Uterus (tissue), 3 donors: ENCODE measurements at regions not wholly inside any gene's neighbourhood (a gene's known extent, or its start where the extent isn't known, plus 50 kb on each side); places are given as distances from the start of the nearest gene placed in this dataset.

ENCODE experiments used
- DNase-seq, 2 donors: peaks; one replicate each; pipeline ENCODE4 v3.0.0-alpha.2; 2019 to 2020
- H3K27ac ChIP-seq, 2 donors: fragments of 200-600 bp; sonication (generic); 1 replicate in 1 of 2; 2 replicates in 1 of 2; pipeline ENCODE4 v1.5.1; 2016 to 2018
- H3K27me3 ChIP-seq, 2 donors: fragments of 200-600 bp; sonication (generic); one replicate each; pipeline ENCODE4 v1.5.1; 2018 to 2019; ENCODE audit warnings: control low read depth in 1 of 2
- H3K36me3 ChIP-seq, 2 donors: fragments of 200-600 bp; sonication (generic); one replicate each; pipeline ENCODE4 v1.5.1; 2019; ENCODE audit warnings: control low read depth in 1 of 2
- H3K4me1 ChIP-seq, 2 donors: fragments of 200-600 bp; sonication (generic); one replicate each; pipeline ENCODE4 v1.5.1; 2018 to 2019; ENCODE audit warnings: control low read depth in 1 of 2
- H3K4me3 ChIP-seq, 2 donors: fragments of 200-600 bp; sonication (generic); 1 replicate in 1 of 2; 2 replicates in 1 of 2; pipeline ENCODE4 v1.5.1; 2018 to 2019; ENCODE audit warnings: mild to moderate bottlenecking in 1 of 2
- H3K9me3 ChIP-seq, 2 donors: fragments of 200-600 bp; sonication (generic); one replicate each; pipeline ENCODE4 v1.5.1; 2019; ENCODE audit warnings: control low read depth in 1 of 2
- POLR2A ChIP-seq, 2 donors: fragments of 450-650 bp; IDR thresholded peaks; one replicate each; pipeline ENCODE4 v1.6.1; 2016; ENCODE audit warnings: antibody characterized with exemption in 2 of 2, mild to moderate bottlenecking in 1 of 2, moderate library complexity in 1 of 2
- intact Hi-C: fragments of 100-400 bp; cut with DNase I; formaldehyde crosslinking; loops from one replicate; pipeline ENCODE4 v1.15.1; 2023; ENCODE audit warnings: low total_unique reads
- TF ChIP-seq, protein P1 (sequence below), 4 experiments: fragments of 200-600 bp in 2 of 4; fragments of 450-650 bp in 2 of 4; sonication (generic) in 2 of 4; IDR thresholded peaks; one replicate each; pipeline ENCODE4 v1.5.1; 2016 to 2019; ENCODE audit warnings: antibody characterized with exemption in 4 of 4, mild to moderate bottlenecking in 2 of 4, moderate library complexity in 1 of 4
- donor health status: DM: yes; HTN: yes; CAD: no.

DNA sequence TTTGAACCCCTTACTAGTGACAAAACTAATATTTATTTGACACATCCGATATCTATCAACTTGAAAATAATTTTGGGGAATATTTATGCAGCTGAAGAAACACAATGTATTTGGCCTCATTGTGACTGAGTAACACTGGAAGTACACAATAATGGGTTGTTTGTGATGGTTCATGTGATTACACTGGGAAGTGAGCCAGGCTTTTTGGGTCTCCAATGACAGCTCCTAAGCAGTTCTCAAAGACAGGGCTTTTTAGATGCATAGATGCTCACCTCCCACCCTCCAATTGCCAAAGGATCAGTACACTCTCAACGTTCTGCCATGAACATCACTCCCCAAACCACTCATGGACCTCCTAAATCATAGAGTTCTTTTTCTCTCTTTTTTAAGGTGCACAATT lies 170.0 kb downstream of the SLC24A2 start:
- no peaks in the 10 kb centered on the region for H3K36me3 ChIP-seq
- no peaks in the 10 kb centered on the region for H3K27me3 ChIP-seq
- no peak overlapping the region for H3K4me3 ChIP-seq
- no peak overlapping the region for H3K27ac ChIP-seq
- no peak for TF ChIP-seq POLR2A (IDR thresholded peaks at IDR 0.05)
- TF ChIP-seq, protein P1, sequence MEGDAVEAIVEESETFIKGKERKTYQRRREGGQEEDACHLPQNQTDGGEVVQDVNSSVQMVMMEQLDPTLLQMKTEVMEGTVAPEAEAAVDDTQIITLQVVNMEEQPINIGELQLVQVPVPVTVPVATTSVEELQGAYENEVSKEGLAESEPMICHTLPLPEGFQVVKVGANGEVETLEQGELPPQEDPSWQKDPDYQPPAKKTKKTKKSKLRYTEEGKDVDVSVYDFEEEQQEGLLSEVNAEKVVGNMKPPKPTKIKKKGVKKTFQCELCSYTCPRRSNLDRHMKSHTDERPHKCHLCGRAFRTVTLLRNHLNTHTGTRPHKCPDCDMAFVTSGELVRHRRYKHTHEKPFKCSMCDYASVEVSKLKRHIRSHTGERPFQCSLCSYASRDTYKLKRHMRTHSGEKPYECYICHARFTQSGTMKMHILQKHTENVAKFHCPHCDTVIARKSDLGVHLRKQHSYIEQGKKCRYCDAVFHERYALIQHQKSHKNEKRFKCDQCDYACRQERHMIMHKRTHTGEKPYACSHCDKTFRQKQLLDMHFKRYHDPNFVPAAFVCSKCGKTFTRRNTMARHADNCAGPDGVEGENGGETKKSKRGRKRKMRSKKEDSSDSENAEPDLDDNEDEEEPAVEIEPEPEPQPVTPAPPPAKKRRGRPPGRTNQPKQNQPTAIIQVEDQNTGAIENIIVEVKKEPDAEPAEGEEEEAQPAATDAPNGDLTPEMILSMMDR (IDR thresholded peaks at IDR 0.05): no peak
- intact Hi-C loops: no loop called here
- H3K9me3 ChIP-seq: no peaks in the 10 kb centered on the region
- H3K4me1 ChIP-seq: no peaks in the 10 kb centered on the region
- DNase-seq: no peak

DNA sequence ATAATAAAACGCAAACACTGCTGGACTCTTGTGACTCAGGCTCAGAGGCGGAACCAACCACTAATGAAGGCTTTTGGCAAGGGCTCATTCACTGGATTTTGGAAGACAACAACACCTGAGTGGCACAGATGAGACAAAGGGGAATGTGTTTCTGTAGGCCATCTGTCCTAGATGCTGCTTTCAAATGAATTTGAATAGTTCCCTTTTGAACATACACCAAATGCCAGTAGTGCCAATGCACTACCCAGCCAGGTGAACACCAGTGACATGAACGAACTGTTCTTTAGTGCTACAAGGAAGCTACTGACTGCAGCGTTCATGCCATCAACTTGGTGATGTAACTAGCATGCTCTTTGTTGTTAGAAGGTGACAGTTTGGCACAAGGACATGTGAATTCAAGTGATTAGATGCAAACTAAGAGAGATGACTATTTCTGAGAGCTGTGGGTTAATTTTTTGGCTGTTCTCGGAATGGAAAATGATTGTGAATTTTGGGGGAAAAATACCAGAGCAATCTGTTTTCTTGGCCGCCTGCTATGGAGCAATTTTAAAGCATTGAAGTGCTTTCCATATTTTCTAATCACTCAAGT lies 173.7 kb downstream of the SLC24A2 start:
- no peak for TF ChIP-seq POLR2A (IDR thresholded peaks at IDR 0.05)
- TF ChIP-seq, protein P1 (IDR thresholded peaks at IDR 0.05): no peak
- DNase-seq: no peak
- no peaks in the 10 kb centered on the region for H3K27me3 ChIP-seq
- H3K4me3 ChIP-seq: no peak overlapping the region
- no peaks in the 10 kb centered on the region for H3K4me1 ChIP-seq
- intact Hi-C loops: no loop called here
- no peaks in the 10 kb centered on the region for H3K9me3 ChIP-seq
- no peak overlapping the region for H3K27ac ChIP-seq
- H3K36me3 ChIP-seq: no peaks in the 10 kb centered on the region

DNA sequence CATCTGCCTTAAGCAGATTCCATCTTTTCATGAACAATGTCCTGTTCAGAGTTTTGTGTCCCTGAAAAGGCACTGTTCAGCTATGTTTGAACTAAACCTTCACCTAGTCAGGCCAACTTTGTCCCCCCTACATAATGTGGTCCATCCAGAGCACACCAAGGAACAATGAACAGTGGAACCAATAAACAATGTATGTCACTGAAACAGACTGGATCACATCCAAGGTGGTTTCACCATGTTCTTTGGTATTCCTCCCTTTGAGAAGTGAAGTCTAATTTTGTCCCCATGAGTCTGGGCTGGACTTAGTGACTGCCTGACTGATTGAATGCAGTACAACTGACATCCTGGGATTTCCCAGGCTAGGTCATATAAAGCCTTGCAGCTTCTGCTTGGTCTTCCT lies 174.5 kb downstream of the SLC24A2 start:
- Histone ChIP-seq H3K36me3 (no peaks in the 10 kb centered on the region), H3K4me1 (no peaks in the 10 kb centered on the region), H3K9me3 (no peaks in the 10 kb centered on the region), H3K27me3 (no peaks in the 10 kb centered on the region), H3K27ac (no peak overlapping the region), H3K4me3 (no peak overlapping the region)
- TF ChIP-seq, protein P1 (IDR thresholded peaks at IDR 0.05): no peak
- TF ChIP-seq POLR2A (IDR thresholded peaks at IDR 0.05): no peak
- no peak for DNase-seq
- intact Hi-C loops: no loop called here

DNA sequence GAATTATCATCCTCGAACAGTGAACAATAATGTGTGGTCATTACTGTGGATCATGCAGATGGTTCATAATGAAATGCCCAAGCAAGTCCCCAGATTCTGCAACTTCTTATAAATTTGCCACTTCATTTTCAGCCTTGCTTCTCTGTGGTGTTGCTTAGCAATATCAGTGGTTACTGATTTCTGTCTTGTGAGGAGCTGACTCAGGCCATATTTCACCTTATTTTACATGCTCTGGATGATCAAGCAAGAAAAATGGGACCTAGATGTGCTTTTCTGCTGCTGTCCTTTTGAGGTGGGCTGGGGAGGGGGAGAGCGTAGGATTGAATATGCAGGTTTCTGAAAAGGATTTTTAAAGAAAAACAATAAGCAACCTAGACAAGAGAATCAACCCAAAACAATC lies 188.3 kb downstream of the SLC24A2 start:
- H3K9me3 ChIP-seq: no peaks in the 10 kb centered on the region
- no peak overlapping the region for H3K4me3 ChIP-seq
- H3K27me3 ChIP-seq: no peaks in the 10 kb centered on the region
- TF ChIP-seq POLR2A (IDR thresholded peaks at IDR 0.05): no peak
- TF ChIP-seq, protein P1 (IDR thresholded peaks at IDR 0.05): no peak
- no peak for DNase-seq
- H3K27ac ChIP-seq: no peak overlapping the region
- intact Hi-C loops: no loop called here
- H3K4me1 ChIP-seq: no peaks in the 10 kb centered on the region
- H3K36me3 ChIP-seq: no peaks in the 10 kb centered on the region

DNA sequence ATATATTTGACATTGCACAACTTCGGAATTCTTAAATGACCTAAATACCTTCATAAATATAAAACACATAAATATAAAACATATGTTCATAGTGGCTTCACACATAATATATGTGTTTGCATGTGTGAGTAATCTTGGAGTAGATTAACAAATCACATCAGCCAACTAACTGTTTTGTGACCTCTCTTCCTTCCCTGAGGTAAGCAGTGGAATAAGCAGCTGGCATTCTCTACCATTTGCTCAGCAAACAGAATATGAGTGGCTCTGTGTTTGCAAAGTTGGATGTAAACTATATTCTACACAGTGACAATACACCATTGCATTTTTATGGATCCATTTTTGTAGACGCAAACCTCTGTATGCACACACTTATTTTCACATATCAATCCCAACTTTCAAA lies 189.9 kb downstream of the ACER2 start:
- no peaks in the 10 kb centered on the region for H3K9me3 ChIP-seq
- DNase-seq: no peak
- TF ChIP-seq, protein P1 (IDR thresholded peaks at IDR 0.05): no peak
- no peak for TF ChIP-seq POLR2A (IDR thresholded peaks at IDR 0.05)
- no peaks in the 10 kb centered on the region for H3K36me3 ChIP-seq
- no peak overlapping the region for H3K4me3 ChIP-seq
- H3K27ac ChIP-seq: no peak overlapping the region
- intact Hi-C loops: no loop called here
- H3K27me3 ChIP-seq: no peaks in the 10 kb centered on the region
- no peaks in the 10 kb centered on the region for H3K4me1 ChIP-seq
